CD1c-positive myeloid dendritic cell (primary cell): ENCODE measurements at regions not wholly inside any gene's neighbourhood (a gene's known extent, or its start where the extent isn't known, plus 50 kb on each side); places are given as distances from the start of the nearest gene placed in this dataset.

Source experiments
- DNase-seq: peaks from one replicate; pipeline ENCODE4 v3.0.0-alpha.2; 2016; ENCODE audit errors: extremely low spot score

DNA sequence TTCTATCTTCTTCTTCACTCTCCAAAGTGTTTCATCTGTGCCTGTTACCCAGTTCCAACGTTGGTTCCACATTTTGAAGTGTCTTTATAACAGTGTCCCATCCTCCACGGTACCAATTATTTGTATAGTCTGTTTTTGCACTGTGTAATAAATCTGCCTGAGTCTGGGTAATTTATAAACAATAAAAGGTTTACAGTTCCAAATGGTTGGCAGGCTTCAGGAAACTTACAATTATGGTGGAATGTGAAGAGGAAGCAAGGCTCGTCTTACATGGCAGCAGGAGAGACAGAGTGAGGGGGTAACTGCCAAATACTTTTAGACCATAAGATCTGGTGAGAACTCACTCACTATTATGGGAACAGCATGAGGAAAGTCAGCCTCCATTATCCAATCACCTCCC lies 465.4 kb upstream of the CDH9 start:
- DNase-seq: no peak

DNA sequence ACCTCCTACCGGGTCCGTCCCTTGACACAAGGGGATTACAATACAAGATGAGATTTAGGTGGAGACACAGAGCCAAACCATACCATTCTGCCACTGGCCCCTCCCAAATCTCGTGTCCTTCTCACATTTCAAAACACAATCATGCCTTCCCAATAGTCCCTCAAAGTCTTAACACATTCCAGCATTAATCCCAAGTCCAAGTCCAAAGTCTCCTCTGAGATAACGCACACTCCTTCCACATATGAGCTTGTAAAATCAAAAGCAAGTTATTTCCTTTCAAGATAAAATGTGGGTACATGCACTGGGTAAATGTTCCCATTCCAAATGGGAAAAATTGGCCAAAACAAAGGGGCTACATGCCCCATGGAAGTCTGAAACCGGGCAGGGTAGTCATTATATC lies 463.9 kb upstream of the CDH9 start:
- DNase-seq: no peak

DNA sequence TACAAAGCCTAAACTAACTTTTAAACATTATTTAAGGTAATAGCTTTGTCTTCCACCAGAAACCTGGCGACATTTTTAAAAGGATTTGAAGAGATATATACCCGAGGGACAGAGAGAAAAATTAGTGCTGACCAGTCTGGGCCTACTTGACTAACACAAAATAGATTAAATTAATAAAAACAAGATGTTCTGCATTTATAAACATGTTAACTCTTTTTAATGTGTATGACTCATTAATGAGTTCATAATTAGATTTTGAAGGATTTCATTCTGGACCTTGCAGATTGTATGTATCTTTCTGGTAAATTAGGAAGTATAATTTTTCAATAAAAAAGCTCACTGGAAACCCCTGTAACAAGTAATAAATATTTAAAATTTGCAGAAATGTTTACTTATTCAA lies 459.1 kb upstream of the CDH9 start:
- DNase-seq: no peak

DNA sequence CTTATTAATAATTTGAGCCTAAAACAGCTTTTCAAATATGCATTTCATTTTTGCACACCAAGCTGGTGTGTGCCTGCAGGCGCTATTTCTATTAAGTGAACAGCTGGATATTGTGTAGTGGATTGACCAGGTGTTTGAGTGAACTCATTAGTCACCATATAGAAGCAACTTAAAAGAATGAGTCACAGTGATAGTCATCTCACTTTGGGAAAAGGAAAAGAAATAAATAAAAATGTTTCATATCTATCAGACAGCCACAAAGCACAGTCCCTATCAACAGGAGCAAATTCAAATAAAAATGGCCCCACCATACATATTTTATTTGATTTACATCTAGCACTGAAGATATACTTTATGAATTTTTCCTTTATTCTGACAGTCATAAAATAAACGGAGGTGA lies 456.5 kb upstream of the CDH9 start:
- DNase-seq: no peak

DNA sequence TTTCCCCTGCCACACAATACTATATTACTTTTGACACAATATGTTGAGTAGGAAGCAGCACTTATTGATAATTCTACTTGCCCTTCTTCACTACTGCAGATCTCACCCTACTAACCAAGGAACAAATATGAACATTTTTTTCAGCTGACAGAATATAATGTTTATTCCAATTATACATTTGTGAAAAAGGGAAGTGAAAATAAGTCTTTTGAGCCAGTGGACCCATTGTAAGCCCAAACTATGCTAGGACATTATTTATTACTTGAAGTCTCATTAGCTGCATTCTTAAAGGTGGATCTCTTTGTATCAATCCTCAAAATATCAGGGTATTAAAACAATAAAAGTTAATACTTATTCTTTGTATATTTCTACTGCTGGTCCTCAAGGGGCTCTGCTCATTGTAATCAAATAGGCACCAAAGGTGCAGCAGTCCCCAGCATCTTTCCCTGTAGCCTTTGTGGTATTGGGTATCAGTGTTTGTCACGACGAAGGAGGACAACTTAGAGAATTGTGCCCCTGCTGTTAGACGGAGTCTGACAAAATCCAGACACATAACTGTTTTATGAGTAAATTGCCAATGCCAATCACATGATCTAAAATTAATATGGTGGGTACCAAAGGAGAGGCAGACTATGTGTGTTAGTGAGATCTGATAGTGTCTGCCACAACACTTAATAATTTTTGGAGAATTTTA lies 453.5 kb upstream of the CDH9 start:
- DNase-seq: no peak

DNA sequence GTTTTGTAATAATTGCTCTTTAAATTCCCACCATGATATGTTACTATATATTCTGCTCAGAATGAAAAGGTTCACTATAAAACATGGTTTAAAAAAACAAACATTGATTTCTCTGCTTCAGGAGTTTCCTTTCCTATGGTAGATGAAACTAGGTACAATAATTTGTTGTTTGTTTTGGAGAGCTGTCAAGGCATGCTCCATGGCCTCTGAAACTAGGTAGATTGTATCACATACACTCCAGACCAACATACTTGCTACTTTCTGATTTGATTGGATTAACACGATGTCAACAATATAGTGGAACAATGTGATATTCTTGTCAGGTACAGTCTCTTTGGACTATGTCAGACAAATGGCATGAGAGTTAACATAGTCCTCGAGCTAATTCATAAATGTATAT lies 452.7 kb upstream of the CDH9 start:
- no peak for DNase-seq

DNA sequence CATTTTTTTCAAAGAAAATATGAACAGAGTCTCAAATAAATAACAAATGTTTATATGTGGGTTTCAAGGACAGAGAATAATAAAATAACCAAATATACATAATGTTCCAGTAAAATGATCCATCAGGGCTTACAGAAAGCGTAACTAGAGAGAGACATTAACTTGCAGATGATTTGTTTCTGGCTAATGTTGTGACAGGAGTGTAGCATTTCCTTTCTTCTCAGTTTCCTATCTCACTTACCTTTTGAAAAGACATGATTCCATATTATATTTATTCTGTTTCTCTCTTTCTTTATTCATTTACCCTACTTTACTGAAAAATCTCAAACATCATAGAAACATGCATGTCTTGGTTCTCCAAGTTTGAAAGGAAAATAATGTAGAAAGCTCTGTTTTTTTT lies 451.3 kb upstream of the CDH9 start:
- DNase-seq: no peak

DNA sequence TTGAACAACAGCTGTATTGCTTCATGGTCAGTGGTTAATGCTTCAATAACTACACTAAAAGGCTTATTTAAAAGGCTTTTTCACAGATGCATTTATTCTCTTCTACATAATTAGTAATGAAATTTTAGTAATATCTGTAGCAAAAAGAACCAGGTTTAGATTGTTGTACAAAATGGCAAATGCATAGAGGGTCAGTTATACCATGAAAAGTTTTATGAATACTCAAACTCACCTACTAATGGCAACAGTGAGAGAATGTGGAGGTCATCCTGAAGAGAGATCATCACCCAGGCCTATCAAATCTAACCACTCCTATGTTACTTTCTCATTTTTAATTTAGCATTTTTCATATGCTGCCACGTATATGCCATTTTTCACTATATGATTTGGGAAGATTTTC lies 444.3 kb upstream of the CDH9 start:
- DNase-seq: no peak

DNA sequence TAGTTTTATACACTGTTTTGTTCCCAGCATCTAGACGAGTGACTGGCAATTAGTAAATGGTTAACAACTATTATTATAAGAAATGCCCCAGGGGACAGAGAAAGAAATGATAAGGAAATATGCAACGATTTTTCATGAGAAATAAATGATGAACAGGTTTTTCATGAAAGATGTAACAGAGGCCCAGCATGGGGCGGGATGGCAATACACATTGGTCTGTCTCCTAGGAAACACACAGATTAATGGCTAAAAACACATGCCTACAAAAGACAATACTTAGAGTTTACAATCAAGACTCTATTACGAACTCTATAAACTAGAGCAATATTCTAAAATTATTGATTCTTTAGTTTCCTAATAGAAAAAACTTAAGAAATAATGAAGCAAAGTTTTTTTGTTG lies 441.5 kb upstream of the CDH9 start:
- DNase-seq: no peak

DNA sequence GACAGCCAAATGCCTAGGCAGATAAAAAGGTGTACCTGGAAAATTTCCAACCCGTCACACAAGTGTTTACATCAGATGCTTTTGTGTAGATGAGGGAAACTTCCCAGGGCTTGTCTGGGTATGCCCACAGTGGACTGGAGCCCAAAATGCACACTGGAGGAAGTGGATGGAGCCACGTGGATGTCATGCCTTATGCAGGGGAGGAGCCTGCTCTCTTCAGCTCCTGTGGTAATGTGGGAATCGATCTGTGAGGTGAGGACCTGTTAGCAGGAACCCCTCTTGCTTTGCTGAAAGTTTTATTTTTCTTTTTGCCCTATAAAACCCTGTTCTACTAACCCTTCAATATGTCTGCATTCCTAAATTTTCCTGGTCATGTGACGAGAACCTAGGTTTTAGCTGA lies 439.2 kb upstream of the CDH9 start:
- DNase-seq: no peak

DNA sequence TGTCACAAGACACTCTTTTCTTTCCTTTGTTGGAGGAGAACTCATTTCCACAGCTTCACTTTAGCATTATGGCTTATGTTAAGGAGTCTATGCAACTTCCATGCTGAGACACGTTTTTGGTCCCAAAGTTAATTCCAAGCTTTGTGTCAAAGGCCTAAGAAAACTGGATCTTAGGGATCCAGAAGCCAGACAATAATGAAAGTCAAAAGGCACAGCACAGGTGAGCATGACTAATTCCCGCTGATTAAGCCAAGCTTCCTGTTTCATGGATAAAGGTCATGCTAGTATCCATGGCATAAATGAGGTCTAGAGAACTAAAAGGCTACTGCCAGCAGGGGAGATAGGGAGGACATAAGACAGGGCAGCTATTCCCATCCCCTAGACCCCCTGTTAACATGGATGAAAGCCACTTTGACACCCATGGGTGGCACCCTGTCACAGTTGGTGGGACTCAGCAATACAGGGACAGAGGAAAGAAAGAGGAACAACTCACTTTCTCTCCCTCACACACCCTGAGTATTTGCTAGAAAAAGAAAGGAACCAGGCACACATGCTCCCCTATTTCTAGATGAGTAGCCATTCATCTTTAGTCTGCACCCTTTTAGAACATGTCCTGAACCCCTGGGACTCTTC lies 438.1 kb upstream of the CDH9 start:
- DNase-seq: no peak

DNA sequence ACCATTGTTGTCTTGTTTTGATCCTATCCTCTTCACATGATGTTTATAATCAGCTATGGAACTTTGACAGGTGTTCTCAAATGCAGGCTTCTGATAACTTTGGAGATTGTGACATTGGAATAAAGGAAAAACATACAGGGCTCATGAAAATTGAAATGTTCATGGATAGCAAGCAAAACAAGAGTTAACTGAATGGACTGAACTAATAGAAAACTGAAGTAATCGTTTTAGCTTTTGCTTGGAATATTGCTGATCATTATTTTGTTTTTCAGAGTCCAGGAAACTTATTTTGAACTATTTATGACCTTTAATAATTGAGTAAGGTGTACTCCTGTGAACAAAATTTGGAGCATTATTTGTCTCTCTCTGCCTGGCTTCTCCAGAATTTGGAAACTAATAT lies 436.7 kb upstream of the CDH9 start:
- no peak for DNase-seq

DNA sequence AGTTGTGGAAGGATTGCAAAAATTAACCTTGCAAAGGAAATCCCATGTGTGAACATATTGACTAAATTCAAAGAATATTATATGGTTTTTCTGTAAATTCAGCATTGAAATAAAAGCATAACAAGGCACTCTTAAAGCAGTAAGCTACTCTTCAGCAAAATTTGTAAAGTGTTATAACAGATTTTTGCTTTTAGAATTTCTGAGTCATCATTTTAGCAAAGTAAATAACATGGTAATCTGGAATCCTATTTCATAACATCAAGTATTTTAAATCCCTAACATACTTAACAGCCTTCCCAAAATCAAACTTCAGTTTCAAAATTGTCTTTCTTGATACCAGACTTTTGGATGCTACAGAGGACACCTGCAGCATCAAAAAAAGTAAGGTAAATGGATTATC lies 436.0 kb upstream of the CDH9 start:
- no peak for DNase-seq

DNA sequence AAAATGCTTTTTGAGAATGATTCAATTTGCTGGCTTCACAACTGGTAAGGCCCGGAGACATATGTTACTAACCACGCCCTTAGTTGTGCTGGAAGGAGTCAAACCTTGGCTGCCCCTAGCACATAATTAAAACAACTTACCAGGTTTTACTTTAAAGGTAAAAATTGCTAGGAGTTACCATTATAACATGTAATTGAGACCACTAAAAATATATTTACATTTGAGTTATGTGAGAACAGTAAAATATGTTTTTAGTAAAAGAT lies 435.6 kb upstream of the CDH9 start:
- no peak for DNase-seq

DNA sequence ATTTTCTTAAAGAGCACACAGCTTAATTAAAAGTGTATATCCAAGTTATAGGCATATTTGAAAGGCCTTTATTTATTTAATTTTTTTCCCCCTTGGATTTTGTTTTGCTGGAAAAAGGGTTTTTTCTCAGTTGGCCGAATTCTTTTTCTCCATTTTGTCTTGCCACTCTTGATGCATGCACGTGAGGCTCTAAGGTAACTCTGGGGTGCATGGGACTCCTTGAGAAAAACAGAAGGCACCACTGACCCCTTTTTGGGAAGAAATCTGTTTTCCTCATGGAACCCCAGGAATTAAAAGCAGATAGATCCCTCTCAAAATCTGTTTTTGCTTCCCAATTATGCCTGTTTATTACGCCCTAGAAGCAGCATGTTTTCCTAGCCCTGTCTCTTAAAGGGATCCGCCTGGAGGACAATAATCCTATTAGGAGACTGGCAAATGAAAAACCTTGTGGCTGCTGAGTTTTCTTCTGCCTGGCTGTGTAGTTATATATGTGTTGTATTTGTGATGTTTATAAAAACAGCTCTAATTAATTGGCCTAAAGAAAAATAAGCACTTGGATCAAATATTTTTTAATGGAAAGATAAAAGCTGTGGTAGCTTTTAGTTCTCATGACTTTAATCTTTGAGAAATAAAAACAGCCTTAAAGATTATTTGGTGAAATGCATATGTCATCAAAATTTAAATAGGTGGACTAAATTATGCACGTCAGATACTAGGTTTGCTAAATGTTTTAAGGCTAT lies 435.1 kb upstream of the CDH9 start:
- no peak for DNase-seq

DNA sequence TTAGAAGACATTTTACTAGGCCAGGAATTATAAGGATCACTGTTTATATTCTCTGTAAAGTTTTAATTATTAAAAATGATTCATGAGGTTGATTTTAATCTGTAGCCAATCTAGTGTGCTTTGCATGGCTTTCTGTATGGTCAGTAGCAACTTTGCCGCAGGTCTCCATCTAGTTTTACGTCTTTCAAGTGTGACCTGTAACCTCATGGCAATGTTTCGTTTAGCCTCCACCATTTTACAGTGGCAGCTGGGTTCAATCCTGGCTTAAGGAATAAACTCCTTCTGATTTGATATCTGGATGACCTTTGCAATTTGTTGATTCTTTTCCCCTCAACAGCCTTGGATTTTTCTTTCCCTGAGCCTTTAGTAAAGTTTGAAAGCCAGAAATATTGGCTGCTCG lies 434.5 kb upstream of the CDH9 start:
- no peak for DNase-seq

DNA sequence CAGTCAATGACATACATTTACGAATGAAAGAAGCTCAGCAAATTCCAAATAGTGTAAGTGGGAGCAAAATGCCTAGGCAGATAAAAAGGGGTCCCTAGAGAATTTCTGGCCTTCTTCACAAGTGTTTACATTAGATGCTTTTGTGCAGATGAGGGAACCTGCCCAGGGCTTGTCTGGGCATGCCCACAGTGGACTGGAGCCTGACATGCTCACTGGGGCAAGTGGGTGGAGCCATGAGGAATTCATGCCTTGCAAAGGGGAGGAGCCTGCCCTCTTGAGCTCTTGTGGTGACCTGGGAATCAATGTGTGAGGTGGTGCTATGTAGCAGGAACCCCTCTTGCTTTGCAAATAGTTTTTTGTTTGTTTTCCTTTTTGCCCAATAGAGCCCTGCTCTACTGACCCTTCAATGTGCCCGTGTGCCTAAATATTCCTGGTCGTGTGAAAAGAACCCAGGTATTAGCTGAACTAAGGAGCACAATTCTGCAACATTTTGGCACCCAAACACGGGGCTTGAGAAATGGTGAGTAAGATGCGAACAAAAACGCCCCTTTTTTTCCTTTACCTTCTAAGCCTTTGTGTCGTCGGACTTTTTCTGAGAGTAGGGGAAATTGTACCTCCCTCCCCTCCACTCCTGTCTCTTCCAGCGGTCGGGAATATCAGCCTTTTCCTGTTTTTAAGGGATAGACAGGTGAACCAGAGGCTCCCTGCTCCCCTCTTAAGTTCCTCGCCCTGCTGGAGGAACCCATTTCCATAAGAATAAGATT lies 433.8 kb upstream of the CDH9 start:
- no peak for DNase-seq

DNA sequence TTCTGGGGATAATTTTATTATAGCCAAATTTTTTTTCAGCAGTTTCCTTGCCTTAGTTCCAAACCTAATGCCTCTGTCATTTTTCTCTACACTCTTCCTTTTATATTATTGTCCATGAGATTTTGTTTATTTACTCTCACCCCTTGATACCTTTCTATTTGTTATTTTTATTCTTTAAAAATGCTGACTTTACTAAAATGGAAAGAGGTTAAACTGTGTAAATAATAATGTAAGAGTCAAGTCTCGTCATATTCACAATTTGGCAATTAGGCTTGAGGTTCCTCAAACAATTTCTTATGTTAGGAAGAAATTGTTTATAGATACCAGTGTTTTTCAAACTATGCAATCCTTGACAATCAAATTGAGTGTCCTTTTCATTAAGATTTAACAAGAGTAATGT lies 428.6 kb upstream of the CDH9 start:
- DNase-seq: no peak

DNA sequence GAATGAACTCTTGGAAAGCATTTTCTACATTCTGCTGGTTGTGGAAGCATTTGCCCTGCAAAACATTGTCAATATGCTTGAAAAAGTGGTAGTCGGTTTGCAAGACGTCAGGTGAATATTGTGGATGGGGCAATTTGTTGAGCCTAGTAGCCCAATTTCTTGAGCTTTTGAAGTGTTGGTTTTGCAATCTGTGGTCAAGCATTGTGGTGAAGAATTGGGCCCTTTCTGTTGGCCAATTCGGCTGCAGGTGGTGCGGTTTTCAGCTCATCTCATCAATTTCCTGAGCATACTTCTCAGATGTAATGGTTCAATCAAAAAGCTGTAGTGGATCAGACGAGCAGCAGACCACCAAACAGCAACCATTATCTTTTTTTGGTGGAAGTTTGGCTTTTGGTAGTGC lies 426.8 kb upstream of the CDH9 start:
- no peak for DNase-seq

DNA sequence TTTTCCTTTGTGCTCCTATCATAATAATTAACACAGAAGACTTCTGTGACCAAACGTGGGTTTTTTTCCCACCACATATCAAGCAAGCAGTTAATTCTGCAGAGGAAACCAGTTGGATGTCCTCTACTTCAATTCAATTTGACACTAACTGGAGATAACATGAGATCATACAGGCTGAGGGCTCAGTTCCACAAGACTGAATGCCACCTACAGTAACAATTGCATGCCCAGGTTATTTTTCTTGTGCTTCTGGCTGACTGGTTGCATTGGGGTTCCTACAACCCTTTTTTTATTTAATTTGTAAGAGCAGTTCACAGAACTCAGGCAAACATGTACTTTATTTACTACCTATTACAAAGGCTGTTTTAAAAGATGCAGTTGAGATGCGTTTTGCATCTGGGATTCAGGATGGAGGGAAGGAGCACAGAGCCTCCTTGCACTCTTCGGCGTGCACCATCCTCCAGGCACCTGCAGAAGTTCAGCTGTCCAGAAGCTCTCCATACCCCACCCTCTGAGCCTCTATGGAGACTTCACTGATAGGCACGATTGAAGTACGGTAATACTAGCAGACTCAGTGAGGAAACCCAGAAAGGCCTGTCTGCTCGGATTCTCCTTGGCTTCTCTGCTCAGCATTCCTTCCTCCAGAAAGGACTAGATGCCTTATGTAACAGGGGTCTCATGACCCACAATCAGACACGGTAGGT lies 425.2 kb upstream of the CDH9 start:
- DNase-seq: no peak

DNA sequence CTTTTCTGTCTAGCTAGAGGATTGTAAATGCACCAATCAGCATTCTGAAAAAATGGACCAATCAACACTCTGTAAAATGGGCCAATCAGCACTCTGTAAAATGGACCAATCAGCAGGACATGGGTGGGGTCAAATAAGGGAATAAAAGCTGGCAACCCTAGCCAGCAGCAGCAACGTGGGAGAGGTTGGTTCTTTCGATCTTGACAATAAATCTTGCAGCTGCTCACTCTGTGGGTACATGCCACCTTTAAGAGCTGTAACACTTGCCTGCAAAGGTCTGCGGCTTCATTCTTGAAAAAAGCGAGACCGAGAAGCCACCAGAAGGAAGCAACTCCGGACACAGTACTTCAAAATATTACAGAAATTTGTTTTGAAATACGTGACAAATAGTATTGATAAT lies 424.6 kb upstream of the CDH9 start:
- DNase-seq: no peak

DNA sequence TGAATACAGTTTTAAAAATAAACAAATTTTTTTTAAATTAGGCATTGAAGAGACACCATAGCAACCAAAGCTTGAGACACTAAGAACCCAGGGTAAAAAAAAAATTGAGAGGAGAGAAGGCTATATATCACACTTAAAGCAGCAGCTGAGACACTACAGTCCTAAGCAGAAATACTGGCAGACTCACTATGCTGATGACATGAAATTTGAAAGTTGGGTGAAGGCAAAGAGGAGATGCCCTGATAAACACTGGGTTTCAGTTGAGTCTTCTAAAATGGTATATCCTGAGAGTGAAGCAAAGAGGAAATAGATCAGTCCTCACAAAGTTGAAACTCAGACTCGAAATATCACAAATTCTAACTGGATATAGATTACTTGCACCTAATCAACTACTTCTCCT lies 419.9 kb upstream of the CDH9 start:
- DNase-seq: no peak
